Endometrium (tissue), 2 donors: ENCODE measurements at regions not wholly inside any gene's neighbourhood (a gene's known extent, or its start where the extent isn't known, plus 50 kb on each side); places are given as distances from the start of the nearest gene placed in this dataset.

Experiments used
- FAIRE-seq: peaks from 2 replicates; lab custom pipeline; 2012; peaks lifted over from hg19 to GRCh38; lab: Jason Lieb, UNC
- donor health status: control.
- donor health status: control.

- FAIRE-seq, result no peak
Measured at GRCh38 chr2:18465979-18466378, 94.5 kb downstream of the RDH14 start.

- FAIRE-seq, result no peak
Measured at GRCh38 chr2:18464913-18465312, 95.5 kb downstream of the RDH14 start.

DNA sequence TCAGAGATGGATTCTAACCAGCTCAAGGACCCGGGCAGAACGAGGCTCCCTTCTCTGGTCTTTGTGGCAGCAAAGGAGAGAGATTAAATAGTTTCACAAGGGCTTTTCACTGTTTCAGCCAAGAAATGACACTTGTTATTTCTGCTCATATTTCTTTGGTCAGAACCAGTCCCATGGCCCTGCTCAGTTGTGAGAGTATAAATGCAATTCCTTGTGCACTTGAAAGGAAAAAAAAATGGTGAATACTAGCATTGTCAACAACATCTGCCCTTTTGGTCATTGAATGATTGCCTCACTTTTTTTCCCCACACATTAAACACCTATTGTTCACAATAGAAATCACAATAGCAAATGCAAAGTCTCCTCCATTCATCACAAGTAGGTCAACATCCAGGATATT lies 104.4 kb downstream of the RDH14 start:
- no peak for FAIRE-seq

GRCh38 chr2:18455236-18455862 lies 105.1 kb downstream of the RDH14 start:
- no peak for FAIRE-seq

DNA sequence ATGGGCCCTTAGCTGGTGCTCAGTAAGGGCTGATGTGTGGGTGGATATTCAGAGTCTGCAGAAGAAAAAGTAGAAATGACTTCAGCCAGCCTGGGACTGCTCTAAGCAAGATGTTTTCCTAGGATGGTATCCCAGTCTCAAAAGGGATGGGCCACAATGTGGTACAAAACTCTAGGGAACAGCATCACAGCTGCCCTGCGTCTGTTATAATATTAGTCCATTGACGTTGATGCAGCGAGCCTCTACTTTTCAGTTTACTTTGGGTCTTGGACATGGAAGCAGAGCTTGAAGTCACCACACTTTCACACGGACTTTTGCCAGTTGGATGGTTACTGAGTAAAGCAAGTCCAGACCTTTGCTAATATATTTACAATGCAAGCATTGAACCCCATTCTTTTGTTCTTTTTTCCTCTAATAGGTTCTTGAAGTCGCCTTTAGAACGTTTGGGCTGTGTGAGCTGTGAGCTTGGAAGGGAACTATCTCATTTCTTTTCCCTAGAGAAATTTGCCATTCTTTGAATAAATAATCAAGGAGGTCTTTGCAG lies 105.7 kb downstream of the RDH14 start:
- no peak for FAIRE-seq

DNA sequence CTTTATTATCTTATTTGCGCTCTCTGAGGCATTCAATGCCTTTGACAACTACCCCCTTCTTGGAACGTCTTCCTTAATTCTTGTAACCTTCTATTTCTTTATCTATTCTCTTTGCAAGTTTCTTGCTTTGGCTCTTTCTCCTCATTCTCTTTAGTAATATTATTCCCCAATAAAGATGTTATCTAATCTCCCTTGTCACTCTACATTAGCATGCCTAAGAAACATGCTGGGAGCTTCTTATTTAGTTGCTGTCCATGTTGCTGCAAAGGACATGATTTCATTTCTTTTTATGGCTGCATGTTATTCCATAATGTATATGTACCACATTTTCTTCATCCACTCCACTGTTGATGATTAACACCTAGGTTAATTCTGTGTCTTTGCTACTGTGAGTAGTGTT lies 113.7 kb downstream of the RDH14 start:
- FAIRE-seq, result no peak

- FAIRE-seq, result no peak
Measured at GRCh38 chr2:18445433-18446320, 114.8 kb downstream of the RDH14 start.

GRCh38 chr2:18444806-18445205 lies 115.6 kb downstream of the RDH14 start:
- no peak for FAIRE-seq

DNA sequence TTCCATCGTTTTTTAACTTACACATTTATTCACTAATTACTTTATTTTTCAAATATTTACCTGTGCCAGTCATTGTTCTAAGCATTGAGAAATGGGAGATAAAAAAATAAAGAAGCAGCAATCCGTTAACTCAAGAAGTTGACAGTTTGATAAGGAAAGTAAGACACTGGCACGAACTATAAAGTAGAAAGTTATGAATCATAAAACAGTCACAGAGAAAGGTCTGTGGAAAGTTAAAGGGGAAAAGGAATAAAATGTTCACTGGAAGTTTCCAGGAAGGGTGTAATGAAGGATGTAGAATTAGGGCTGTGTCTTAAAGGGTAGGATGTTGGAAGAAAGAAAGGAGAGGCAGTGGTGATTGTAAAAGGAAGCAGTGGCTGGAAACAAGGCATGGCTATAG lies 118.9 kb downstream of the RDH14 start:
- FAIRE-seq, result no peak

- FAIRE-seq, result no peak
Measured at GRCh38 chr2:18440777-18441176, 119.7 kb downstream of the RDH14 start.

DNA sequence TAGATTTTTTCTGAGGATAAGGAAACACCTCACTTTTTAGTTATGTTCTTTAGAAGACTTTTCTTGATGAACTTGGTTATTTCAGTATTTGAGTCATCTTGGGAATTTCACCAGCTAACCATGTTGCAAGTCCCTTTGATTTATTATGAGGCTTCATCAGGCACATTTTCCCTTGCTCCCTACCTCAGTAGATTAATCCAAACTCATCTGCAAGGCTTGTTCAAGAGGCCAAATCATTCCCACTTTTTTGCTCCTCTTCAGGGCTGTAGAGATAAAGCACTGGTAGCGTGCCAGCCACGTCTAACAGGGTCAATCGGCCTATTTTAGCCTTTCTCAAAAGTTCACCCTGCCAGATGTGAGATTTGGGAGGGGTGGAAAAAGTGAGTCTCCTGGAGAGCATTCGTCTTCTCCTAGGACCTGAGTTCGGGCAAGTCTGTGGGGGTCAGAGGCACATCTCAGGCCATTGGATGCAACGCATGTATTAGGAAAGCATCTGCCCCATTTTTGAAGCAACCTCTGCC lies 120.3 kb downstream of the RDH14 start:
- no peak for FAIRE-seq

GRCh38 chr2:18439716-18440115 lies 120.7 kb downstream of the RDH14 start:
- FAIRE-seq, result no peak

DNA sequence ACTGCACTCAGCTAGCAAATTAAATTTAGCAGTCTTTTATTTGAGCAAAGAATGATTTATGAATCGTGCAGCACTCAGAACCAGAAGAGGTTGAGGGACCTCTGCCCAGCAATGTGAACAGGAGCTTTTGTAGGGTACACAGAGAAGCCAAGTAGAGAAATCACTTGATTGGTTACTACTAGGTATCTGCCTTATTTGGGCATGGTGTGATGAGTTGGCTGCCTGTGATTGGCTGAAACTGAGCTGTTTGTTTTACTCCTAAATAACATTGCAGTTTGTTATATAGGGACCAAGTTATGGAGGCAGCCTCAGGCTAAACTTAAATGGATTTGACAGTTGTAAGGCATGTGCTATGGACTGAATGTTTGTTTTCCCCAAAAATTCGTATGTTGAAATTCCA lies 122.5 kb downstream of the RDH14 start:
- no peak for FAIRE-seq

DNA sequence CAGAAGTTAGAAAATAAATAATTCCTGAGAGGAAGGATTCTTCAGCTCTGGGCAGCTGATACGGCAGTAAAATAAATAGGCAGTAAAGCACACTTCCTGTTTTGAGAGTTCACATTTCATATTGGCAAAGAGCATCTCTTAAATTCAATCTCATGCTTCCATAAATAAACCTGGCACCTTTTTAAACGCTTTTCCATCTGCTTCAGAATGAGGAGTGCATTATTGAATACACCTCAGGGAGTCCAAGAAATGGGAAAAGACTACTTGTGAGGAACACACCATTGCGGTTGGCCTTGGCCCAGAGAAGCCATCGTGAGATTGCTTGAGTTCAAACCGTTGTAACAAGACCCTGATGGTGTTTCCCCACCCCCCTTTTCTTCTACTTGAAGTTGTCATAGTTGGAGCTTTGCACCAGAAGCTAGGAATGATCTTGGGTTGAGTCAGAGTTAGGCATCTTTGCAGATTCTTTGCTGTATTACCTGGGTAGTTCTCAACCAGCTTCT lies 123.9 kb downstream of the RDH14 start:
- FAIRE-seq, result no peak

GRCh38 chr2:18435426-18436037 lies 124.9 kb downstream of the RDH14 start:
- no peak for FAIRE-seq

DNA sequence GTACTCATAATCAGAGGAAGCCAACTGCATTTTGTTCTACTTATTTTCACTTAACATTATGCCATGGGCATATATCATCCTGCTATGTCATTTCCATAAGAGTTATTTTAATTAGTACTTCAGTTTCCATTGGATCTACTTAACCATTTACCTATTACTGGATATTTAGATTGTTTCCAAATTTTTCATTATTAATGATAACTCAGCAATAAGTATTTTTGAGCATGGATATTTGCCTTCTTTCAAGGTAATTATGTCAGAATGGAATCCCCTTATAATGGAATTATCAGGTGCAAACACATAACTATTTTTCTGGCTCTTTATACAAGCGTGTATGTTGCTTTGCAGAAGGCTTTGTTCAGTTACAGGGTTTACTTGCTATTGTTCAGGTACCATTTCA lies 126.6 kb downstream of the RDH14 start:
- no peak for FAIRE-seq

DNA sequence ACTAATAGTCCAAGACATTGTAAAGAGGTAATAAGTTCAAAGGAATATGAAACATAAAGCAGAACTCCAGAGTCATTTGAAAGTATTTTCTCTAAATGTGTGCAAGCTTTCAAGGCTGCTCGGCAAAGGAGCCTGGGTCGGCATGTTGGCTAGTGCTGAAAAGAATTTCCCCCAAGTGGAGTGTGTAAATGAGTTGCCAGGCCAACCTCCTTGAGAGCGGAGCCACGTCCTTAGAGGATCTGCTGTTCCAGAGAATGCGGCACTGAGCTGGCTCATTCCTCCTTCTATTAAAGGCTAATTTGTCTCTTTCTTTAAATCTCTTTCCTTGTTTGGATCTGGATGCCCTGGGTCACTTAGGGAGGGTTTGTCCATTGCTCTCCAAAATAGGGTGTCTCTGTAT lies 127.5 kb downstream of the RDH14 start:
- FAIRE-seq, result no peak

- no peak for FAIRE-seq
Measured at GRCh38 chr2:18430996-18431748, 129.3 kb downstream of the RDH14 start.

GRCh38 chr2:18428516-18428915 lies 131.9 kb downstream of the RDH14 start:
- FAIRE-seq, result no peak

DNA sequence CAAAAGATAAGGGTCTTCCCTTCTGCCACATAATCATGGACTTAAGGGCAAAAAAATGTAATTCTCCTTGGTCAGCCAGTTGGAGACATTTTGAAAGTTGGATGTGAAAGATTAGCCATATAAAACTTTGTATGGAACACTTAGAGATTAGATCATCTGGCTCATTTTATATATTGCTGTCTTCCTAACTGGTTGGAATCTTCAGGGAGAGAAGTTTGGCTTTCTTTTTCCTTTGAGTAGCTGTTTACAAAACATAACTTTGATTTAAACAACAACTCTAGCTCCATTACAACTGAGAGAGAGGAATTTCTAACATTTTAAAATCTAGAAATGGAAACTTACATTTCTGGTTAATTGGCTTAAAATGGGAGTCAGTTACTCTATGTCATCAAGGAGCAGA lies 132.7 kb downstream of the RDH14 start:
- no peak for FAIRE-seq

- FAIRE-seq, result no peak
Measured at GRCh38 chr2:18426174-18426573, 134.3 kb downstream of the RDH14 start.

DNA sequence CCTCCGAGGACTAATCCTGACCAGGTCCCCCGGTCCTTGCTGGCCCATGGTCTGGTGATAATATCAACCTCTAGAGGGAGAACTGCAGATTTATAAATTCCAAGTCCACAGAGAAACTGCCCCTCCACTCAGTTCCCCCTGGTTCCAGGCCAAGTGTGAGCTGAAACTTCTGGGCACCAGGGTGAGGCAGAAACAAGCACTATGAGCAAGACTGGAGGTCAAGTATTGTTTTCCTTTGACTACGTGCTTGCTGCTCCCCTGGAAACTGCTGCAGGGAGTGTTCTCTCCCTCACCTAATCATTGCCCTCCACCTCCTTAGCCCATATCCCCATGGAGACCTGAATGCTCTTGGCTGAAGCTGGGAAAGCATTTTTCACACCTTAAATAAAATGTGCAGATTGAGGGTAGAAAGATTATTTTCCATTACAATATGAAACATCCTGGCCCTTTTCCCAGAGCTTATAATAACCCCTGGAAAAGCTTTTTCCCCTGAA lies 135.2 kb downstream of the RDH14 start:
- FAIRE-seq, result no peak
